Prostate gland (tissue), 2 donors: ENCODE measurements at regions not wholly inside any gene's neighbourhood (a gene's known extent, or its start where the extent isn't known, plus 50 kb on each side); places are given as distances from the start of the nearest gene placed in this dataset.

ENCODE experiments used
- DNase-seq: peaks from one replicate; pipeline ENCODE4 v3.0.0-alpha.2; 2019; ENCODE audit warnings: low spot score
- H3K27ac ChIP-seq, 2 donors: fragments of 200-600 bp; sonication (generic); 2 replicates each; pipeline ENCODE4 v1.5.1; 2017 to 2019
- H3K27me3 ChIP-seq: fragments of 200-600 bp; sonication (generic); replicated peaks from 2 replicates; pipeline ENCODE4 v1.5.1; 2019; ENCODE audit not compliant: insufficient read depth
- H3K36me3 ChIP-seq, 2 donors: fragments of 200-600 bp; sonication (generic); 1 replicate in 1 of 2; 2 replicates in 1 of 2; pipeline versions ENCODE4 v1.5.1 to v1.8.1; 2017 to 2019
- H3K4me1 ChIP-seq: fragments of 200-600 bp; sonication (generic); replicated peaks from 2 replicates; pipeline ENCODE4 v1.5.1; 2019
- H3K4me3 ChIP-seq, 2 donors: fragments of 200-600 bp; sonication (generic); 2 replicates each; pipeline ENCODE4 v1.5.1; 2017 to 2019
- H3K9me3 ChIP-seq: fragments of 200-600 bp; sonication (generic); 2 replicates; pipeline ENCODE4 v1.5.1; 2017
- CTCF ChIP-seq, 4 experiments: fragments of 200-600 bp in 2 of 4; fragments of 450-650 bp in 2 of 4; sonication (generic) in 2 of 4; IDR thresholded peaks; 1 replicate in 3 of 4; 2 replicates in 1 of 4; pipeline ENCODE4 v1.5.1; 2016 to 2019; ENCODE audit warnings: antibody characterized with exemption in 4 of 4, mild to moderate bottlenecking in 2 of 4, moderate library complexity in 2 of 4
- POLR2A ChIP-seq: fragments of 450-650 bp; IDR thresholded peaks from one replicate; pipeline ENCODE4 v1.6.1; 2016; ENCODE audit warnings: antibody characterized with exemption, mild to moderate bottlenecking
- POLR2AphosphoS5 ChIP-seq: sonication (generic); formaldehyde crosslinking; IDR thresholded peaks from one replicate; pipeline ENCODE4 v1.6.1; 2017; ENCODE audit warnings: antibody characterized with exemption
- WGBS: methylation state at CpG from one replicate; pipeline ENCODE4 v1.1.5; 2018; 5-methylcytosine and 5-hydroxymethylcytosine counted together
- intact Hi-C: fragments of 100-400 bp; cut with DNase I; formaldehyde crosslinking; loops from one replicate; pipeline ENCODE4 v1.14.2; 2022

GRCh38 chr10:85542152-85542551 is 824.4 kb downstream of the GRID1 start:
- Histone ChIP-seq H3K4me1 (no peaks in the 10 kb centered on the region), H3K27ac (no peak overlapping the region), H3K4me3 (no peak overlapping the region), H3K36me3 (no peaks in the 10 kb centered on the region), H3K9me3 (no peaks in the 10 kb centered on the region), H3K27me3 (no peaks in the 10 kb centered on the region)
- WGBS, result 25% methylated on average over 6 of the region's 6 CpGs
- intact Hi-C loops, result no loop called here
- TF ChIP-seq POLR2AphosphoS5, result no peak
- TF ChIP-seq POLR2A, result no peak
- no peak for TF ChIP-seq CTCF (IDR thresholded peaks at IDR 0.05)
- no peak for DNase-seq

GRCh38 chr10:85542936-85543730 is 823.5 kb downstream of the GRID1 start:
- Histone ChIP-seq H3K9me3 (no peaks in the 10 kb centered on the region), H3K4me3 (no peak overlapping the region), H3K27ac (no peak overlapping the region), H3K4me1 (no peaks in the 10 kb centered on the region), H3K27me3 (no peaks in the 10 kb centered on the region), H3K36me3 (no peaks in the 10 kb centered on the region)
- intact Hi-C loops, result no loop called here
- WGBS, result 39% methylated on average over 6 of the region's 6 CpGs
- no peak for TF ChIP-seq POLR2AphosphoS5
- TF ChIP-seq POLR2A, result no peak
- TF ChIP-seq CTCF (IDR thresholded peaks at IDR 0.05), result no peak
- DNase-seq, result no peak

GRCh38 chr10:85544956-85545355 is 821.6 kb downstream of the GRID1 start:
- Histone ChIP-seq H3K27me3 (no peaks in the 10 kb centered on the region), H3K9me3 (no peaks in the 10 kb centered on the region), H3K27ac (no peak overlapping the region), H3K36me3 (no peaks in the 10 kb centered on the region), H3K4me1 (no peaks in the 10 kb centered on the region), H3K4me3 (no peak overlapping the region)
- intact Hi-C loops, result loop anchor here (5.0 kb wide), 1 partner anchor 832 kb away; no protein-coding TSS in a partner anchor
- DNase-seq, result no peak
- TF ChIP-seq POLR2A, result no peak
- WGBS, result 85% methylated on average over 3 of the region's 3 CpGs

- Histone ChIP-seq H3K4me3 (no peak overlapping the region), H3K9me3 (no peaks in the 10 kb centered on the region), H3K4me1 (no peaks in the 10 kb centered on the region), H3K27ac (no peak overlapping the region), H3K36me3 (no peaks in the 10 kb centered on the region), H3K27me3 (no peaks in the 10 kb centered on the region)
- 68% methylated on average over 4 of the region's 4 CpGs for WGBS
- no peak for DNase-seq
- TF ChIP-seq POLR2A, result no peak
- TF ChIP-seq POLR2AphosphoS5, result no peak
- TF ChIP-seq CTCF (IDR thresholded peaks at IDR 0.05), result no peak
- intact Hi-C loops, result loop anchor here (5.0 kb wide), 1 partner anchor 831 kb away; no protein-coding TSS in a partner anchor
Measured at GRCh38 chr10:85545874-85546273, 820.7 kb downstream of the GRID1 start.

- WGBS, result 88% methylated on average over 1 of the region's 1 CpG
- Histone ChIP-seq H3K4me3 (no peak overlapping the region), H3K4me1 (no peaks in the 10 kb centered on the region), H3K36me3 (no peaks in the 10 kb centered on the region), H3K27ac (no peak overlapping the region), H3K27me3 (no peaks in the 10 kb centered on the region), H3K9me3 (no peaks in the 10 kb centered on the region)
- DNase-seq, result no peak
- TF ChIP-seq CTCF (IDR thresholded peaks at IDR 0.05) (no peak), POLR2A (no peak), POLR2AphosphoS5 (no peak)
- intact Hi-C loops, result loop anchor here (5.0 kb wide), 1 partner anchor 830 kb away; no protein-coding TSS in a partner anchor
Measured at GRCh38 chr10:85547460-85548023, 819.1 kb downstream of the GRID1 start.
